HG02642 (cell line): ENCODE measurements at regions not wholly inside any gene's neighbourhood (a gene's known extent, or its start where the extent isn't known, plus 50 kb on each side); places are given as distances from the start of the nearest gene placed in this dataset.
"Not testable (repeated sequence)": the region's sequence is repeated elsewhere in the genome, so short reads cannot be mapped to it uniquely, and the experiment has no call there.

Experiments
- ATAC-seq: cut with Tn5 transposase; IDR thresholded peaks from one replicate; pipeline ENCODE4 v1.9.1; 2021; ENCODE audit warnings: mild to moderate bottlenecking; ENCODE audit not compliant: unreplicated experiment, poor library complexity

DNA sequence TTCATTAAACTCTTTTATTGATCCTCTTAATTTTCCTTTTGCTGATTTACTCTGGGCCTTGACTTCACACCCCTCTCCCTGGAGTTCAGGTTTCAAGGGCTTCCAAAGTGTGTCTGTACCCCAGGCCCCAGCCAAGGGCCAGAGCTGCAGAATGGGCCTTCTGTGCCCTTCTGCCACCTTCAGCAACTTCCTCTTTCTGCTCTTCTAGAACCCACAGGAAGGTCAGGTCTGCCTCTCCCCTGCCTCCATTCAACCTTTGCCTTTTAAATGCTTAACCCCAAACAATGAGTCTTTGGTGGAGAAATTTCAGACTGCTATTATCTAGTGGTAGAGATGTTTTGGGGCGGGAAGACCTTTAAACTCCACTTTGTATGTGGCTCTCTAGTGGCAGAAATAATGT is 63.1 kb downstream of the TSN start:
- no peak for ATAC-seq

GRCh38 chr2:121819846-121820245 is 64.4 kb downstream of the TSN start:
- no peak for ATAC-seq

- ATAC-seq = no peak
These were observed 66.2 kb downstream of the TSN start for GRCh38 chr2:121821476-121822158.

DNA sequence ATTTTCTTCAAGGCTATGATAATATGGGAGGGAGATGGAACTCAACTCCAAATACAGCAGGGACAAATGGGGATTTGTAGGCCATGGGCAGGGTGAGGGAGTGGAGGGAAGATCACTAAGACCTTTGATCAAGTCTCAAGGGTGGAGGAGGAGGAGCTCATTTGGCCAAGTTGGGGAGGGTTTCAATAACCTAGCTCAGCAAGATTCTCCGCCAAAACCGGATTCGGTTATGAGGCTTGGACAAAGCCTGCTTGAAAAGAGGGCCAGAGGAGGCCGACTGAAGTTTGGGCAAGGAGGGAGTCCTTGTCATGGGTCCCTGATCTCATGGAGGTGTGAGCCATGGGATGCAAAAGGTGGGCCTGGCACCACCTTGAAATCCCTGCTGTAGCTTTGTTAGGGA is 68.8 kb downstream of the TSN start:
- no peak for ATAC-seq

GRCh38 chr2:121825003-121825950 is 69.8 kb downstream of the TSN start:
- no peak for ATAC-seq

- no peak for ATAC-seq
These were observed 70.6 kb downstream of the TSN start for GRCh38 chr2:121826036-121826435.

DNA sequence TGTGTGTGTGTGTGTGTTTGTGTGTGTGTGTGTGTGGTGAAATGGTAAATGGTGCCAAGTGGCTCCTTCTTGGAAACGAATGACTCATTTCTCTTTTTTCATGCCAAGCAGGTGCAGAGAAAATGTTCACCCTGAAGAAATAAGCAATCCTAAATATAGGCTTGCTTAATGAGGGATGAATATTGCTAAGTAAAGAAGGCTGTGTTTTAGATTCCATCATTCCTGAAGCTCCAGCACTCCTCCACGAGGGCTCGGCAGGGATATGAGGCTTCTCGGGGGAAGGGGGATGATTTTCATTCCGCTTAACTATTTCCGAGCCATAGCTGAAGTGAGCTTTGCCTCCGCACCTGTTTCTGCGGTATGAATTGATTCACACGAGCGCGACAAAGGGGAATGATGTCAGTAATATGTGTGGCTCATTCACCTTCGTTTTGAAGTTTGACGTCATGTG is 72.9 kb downstream of the TSN start:
- ATAC-seq = no peak

GRCh38 chr2:121830809-121831208 is 75.4 kb downstream of the TSN start:
- ATAC-seq = no peak

DNA sequence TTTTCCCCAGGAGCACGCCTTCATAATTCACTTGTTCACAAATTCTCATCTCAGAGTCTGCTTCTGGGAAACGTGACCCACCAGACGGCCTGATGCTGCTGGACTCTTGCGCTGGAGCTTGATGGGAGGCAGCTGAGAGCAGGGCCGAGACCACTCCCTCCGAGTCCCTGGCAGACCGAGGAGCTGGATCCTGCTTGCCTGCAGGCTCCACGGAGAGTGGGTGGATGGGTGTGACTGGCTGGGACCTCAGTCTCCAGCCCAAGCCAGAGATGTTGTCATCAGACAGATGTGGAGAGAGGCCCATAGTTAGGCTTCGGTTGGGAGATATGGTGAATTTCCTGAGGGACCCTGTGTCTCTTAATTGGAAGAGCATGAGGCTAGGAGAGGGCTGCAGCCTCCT is 76.4 kb downstream of the TSN start:
- no peak for ATAC-seq

DNA sequence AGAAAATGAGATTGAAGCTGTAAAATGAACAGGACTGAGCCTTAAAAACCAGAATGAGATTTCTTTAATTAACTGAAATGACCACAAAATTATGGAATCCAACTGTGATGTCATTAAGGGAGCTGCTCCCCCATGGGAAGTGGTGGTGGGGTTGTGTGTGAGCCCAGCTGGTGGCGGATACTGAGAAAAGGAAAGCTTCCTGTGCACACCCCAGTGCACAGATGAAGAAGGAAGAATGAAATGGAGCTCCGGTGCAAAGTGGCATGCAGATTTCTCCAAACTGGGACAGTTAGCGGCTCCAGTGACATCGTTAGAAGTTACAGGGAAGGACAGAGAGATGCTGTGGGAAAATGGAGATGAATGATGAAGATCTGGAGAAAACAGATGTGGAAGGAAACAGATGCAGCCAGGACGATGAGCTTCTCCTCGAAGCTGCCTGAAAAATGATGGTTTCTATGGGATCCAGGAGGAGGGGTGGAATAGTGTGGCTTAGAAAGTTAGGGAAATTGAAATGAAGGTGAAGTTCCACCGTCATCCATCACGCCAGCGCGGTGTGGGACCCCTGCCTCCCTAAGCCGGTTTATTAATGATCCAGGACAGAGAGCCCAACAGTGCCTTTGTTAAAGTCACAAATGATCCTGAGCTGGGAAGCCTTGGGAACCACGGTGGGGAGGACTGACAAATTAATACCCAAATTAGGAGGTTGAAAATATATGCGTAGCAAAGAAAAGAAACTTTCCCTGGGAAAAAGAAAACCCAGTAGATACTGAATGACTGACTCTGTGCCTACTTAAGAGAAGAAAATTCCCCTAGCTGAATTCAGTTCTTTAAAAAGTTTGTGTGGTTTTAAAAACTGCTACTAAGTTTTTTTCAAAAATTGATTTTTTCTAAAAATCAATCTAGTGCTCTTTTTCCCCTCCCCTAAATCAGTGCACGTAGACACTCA is 77.2 kb downstream of the TSN start:
- ATAC-seq = no peak

DNA sequence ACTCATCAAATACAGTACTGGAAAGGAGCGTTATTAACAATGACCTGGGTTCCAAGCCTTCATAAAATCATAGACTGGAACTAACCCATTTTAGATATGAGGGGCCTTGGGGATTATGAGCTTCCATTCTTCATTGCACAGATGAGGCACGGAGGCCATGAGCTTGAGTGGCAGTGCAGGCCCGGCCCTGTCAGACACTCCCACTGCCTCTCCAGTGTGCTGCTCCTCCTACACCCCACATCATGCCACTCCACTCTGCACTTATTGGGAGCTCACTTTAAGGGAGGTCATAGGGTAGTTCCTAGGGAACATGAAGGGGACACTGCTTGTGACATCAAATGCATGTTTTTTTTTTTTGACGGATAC is 77.9 kb downstream of the TSN start:
- no peak for ATAC-seq

DNA sequence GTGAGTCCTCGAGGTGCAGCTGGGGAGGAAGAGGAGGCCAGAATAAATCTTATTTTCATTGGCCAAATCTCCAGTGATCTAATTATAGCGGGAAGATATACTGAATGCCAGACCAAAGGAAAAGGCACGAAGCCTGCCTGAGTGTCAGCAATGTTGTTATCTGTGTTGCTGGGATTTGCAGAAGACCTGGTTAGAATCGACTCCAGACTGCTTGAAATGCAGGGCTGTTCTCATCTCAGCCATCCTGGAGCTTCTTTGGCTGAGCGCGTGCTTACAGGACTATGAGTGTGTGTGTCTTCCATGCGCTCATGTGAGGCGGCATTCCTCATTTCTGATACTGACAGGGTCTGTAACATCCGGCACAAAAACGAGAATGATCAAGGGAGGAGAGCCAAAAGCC is 81.2 kb downstream of the TSN start:
- no peak for ATAC-seq

DNA sequence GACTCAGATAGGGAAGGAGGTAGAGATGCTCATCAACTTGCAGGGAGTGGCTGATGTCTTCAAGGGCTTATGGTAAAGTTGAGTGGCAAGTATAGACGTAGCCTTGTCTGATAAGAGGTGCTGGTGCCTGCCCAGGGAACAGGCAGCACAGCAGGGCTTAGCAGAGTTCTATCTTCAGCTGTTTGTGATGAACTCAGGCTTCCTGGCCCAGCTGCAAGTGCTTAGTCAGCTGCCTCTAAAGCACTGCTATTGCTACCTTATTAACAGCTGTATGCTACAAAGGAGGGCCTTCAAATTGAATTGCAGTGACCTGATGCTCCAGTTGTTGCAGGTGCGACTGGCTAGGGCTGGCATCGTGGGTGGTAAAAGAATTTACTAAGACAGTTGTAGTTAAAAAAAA is 82.1 kb downstream of the TSN start:
- no peak for ATAC-seq

DNA sequence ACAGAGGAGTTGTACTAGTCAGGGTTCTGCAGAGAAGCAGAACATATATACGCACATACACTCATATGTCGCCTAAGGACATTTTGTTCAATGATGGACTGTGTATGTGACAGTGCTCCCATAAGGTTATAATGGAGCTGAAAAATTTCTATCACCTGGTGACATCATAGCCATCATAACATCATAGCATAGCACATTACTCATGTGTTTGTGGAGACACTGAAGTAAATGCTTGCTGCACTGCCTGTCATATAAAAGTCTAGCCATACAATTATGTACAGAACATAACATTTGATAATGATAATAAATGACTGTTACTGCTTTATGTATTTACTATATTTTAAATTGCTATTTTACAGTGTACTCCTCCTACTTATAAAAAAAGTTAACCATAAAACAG is 83.1 kb downstream of the TSN start:
- ATAC-seq = no peak

DNA sequence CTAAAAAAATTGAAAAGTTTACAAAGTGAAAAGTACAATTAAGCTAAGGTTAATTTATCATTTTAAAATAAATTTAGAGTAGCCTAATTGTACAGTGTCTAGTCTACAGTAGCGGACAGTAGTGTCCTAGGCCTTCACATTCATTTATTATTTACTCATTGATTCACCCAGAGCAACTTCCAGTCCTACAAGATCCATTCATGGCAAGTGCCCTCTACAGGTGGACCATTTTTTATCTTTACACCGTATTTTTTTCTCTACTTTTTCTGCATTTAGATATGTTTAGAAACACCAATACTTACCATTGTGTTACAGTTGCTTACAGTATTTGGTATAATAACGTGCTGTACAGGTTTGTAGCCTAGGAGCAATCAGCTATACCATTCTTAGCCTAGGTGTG is 84.1 kb downstream of the TSN start:
- no peak for ATAC-seq

- no peak for ATAC-seq
These were observed 93.8 kb downstream of the TSN start for GRCh38 chr2:121849236-121849635.

GRCh38 chr2:121853149-121853548 is 97.7 kb downstream of the TSN start:
- ATAC-seq = not testable (repeated sequence)

DNA sequence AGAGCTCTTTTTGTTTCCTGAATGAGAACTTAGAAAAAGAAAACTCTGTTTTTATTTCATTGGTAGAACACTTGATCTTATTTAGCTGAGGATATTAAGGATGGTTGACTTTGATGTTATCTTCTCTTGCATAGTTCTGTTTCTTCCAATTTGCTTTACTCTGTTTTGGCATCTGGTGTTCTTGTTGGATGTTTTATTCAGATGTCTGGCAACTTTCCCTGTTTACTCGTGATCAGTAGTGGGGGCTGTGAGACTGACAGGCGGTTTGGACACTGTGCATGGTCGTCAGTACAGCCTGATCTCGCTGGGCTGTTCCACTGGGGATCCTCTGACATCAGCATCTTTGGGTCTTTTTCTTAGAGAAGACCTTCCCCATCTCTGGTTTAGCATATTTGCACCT is 100.1 kb downstream of the TSN start:
- no peak for ATAC-seq

DNA sequence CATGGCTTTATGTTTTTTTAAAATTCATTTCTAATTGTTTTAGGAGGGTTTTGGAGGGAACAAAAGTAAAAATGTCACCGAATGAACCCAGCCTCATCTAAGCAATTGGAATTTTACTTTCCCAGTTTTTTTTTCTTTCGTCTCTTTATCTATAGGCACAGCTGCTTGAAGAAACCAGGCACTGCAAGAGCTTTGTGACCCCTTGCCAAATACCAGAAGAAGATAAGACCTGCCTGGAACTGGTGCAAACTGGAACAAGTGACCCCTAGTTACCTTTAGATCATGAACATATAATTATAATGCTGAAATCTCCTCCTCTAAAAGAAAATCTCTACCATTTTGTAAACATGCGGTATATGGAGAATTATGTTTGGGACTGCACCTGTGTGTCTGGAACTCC is 100.9 kb downstream of the TSN start:
- no peak for ATAC-seq

GRCh38 chr2:121858369-121858768 is 102.9 kb downstream of the TSN start:
- ATAC-seq = no peak

GRCh38 chr2:121858847-121859246 is 103.4 kb downstream of the TSN start:
- no peak for ATAC-seq
